OCI-LY3 (cell line): ENCODE measurements at regions not wholly inside any gene's neighbourhood (a gene's known extent, or its start where the extent isn't known, plus 50 kb on each side); places are given as distances from the start of the nearest gene placed in this dataset.

Source experiments
- CTCF ChIP-seq: fragments of 200-600, 300-600 bp; sonication (generic); IDR thresholded peaks from 2 replicates; pipeline ENCODE4 v1.5.1; 2014; ENCODE audit warnings: antibody characterized with exemption, low read length, low read depth
- EZH2phosphoT487 ChIP-seq: fragments of 200-600 bp; shearing (Covaris generic); IDR thresholded peaks from 2 replicates; pipeline ENCODE4 v1.6.1; 2018; ENCODE audit warnings: antibody characterized with exemption, mixed run types, low read depth

GRCh38 chr7:52506325-52506724, 529.1 kb upstream of the POM121L12 start:
- TF ChIP-seq CTCF: no peak
- no peak for TF ChIP-seq EZH2phosphoT487
